OCI-LY7 (cell line): ENCODE measurements at regions not wholly inside any gene's neighbourhood (a gene's known extent, or its start where the extent isn't known, plus 50 kb on each side); places are given as distances from the start of the nearest gene placed in this dataset.

Experiments
- BruUV-seq: library from RNA; stranded (reverse); fragments of 400-500 nt; replicated peaks from 2 replicates; lab custom pipeline; 2021; lab: Mats Ljungman, UMichigan
- CTCF ChIA-PET: fragments of 300-600 bp; sonication (Branson Sonifier 250); formaldehyde crosslinking; loops from one replicate; lab custom pipeline; 2022; ENCODE audit warnings: antibody characterized with exemption; ENCODE audit not compliant: unreplicated experiment; lab: Charles Lee
- POLR2A ChIA-PET: fragments of 300-600 bp; sonication (Branson Sonifier 250); formaldehyde crosslinking; loops from one replicate; lab custom pipeline; 2022; ENCODE audit warnings: antibody characterized with exemption; lab: Charles Lee
- DNase-seq: peaks from one replicate; pipeline ENCODE4 v3.0.0-alpha.2; 2015; ENCODE audit warnings: low spot score
- H2AFZ ChIP-seq: fragments of 200-600 bp; sonication (generic), shearing (Covaris generic); 2 replicates; pipeline ENCODE4 v1.6.1; 2014; ENCODE audit warnings: mild to moderate bottlenecking, antibody characterized with exemption, low read length, moderate library complexity
- H3K27ac ChIP-seq: fragments of 200-600 bp; sonication (generic); 2 replicates; pipeline ENCODE4 v1.5.1; 2014; ENCODE audit warnings: mixed run types, low read depth, mild to moderate bottlenecking, moderate library complexity, low read length, inconsistent platforms; ENCODE audit not compliant: poor library complexity, severe bottlenecking
- H3K36me3 ChIP-seq: fragments of 200-600 bp; sonication (generic); 2 replicates; pipeline ENCODE4 v1.6.1; 2014; ENCODE audit warnings: mild to moderate bottlenecking, antibody characterized with exemption, low read length, moderate library complexity, mixed read lengths; ENCODE audit not compliant: insufficient read depth
- H3K4me1 ChIP-seq: fragments of 200-600 bp; sonication (generic); 2 replicates; pipeline ENCODE4 v1.5.1; 2014; ENCODE audit warnings: mild to moderate bottlenecking, low read length; ENCODE audit not compliant: insufficient read depth, poor library complexity, severe bottlenecking
- H3K4me2 ChIP-seq: fragments of 200-600 bp; sonication (generic); 2 replicates; pipeline ENCODE4 v1.6.1; 2014; ENCODE audit warnings: mild to moderate bottlenecking, low read length
- H3K4me3 ChIP-seq: fragments of 200-600 bp; sonication (generic); 2 replicates; pipeline ENCODE4 v1.5.1; 2014; ENCODE audit warnings: mild to moderate bottlenecking, low read depth, low read length; ENCODE audit not compliant: poor library complexity, severe bottlenecking
- H3K79me2 ChIP-seq: fragments of 200-600 bp; sonication (generic); 2 replicates; pipeline ENCODE4 v1.6.1; 2016; ENCODE audit warnings: low read depth, mild to moderate bottlenecking, low read length, moderate library complexity, mixed read lengths; ENCODE audit not compliant: insufficient read depth
- H3K9me2 ChIP-seq: fragments of 200-600 bp; sonication (generic); 2 replicates; pipeline ENCODE4 v1.6.1; 2016; ENCODE audit warnings: mild to moderate bottlenecking, low read length, mixed read lengths; ENCODE audit not compliant: insufficient read depth
- H3K9me3 ChIP-seq: fragments of 200-600 bp; sonication (generic); 2 replicates; pipeline ENCODE4 v1.6.1; 2014; ENCODE audit warnings: mild to moderate bottlenecking, mixed run types, low read length, mixed read lengths
- H4K20me1 ChIP-seq: fragments of 200-600 bp; sonication (generic); 2 replicates; pipeline ENCODE4 v1.6.1; 2014; ENCODE audit warnings: mild to moderate bottlenecking, antibody characterized with exemption, low read length, moderate library complexity, mixed read lengths; ENCODE audit not compliant: insufficient read depth
- CTCF ChIP-seq: fragments of 200-600 bp; sonication (generic); conservative IDR thresholded peaks from 2 replicates; pipeline ENCODE4 v1.5.1; 2014; ENCODE audit warnings: mild to moderate bottlenecking, antibody characterized with exemption, low read length, moderate library complexity, mixed read lengths
- EZH2phosphoT487 ChIP-seq: fragments of 200-600 bp; sonication (generic); IDR thresholded peaks from 2 replicates; pipeline ENCODE4 v1.6.1; 2018; ENCODE audit warnings: low read depth, borderline replicate concordance, mild to moderate bottlenecking, mixed run types, antibody characterized with exemption, low read length, moderate library complexity, mixed read lengths
- intact Hi-C: fragments of 100-400 bp; cut with micrococcal nuclease; formaldehyde crosslinking; loops from one replicate; pipeline ENCODE4 v1.10.0; 2022; ENCODE audit not compliant: unreplicated experiment

- POLR2A ChIA-PET, result interaction anchor here (1.1 kb wide), 1 partner anchor 356 kb away, joined by 3 read pairs; no protein-coding TSS in a partner anchor
- no peak for DNase-seq
- no TSS peak for BruUV-seq
- no peaks in the 10 kb centered on the region for H3K79me2 ChIP-seq
- no peaks in the 10 kb centered on the region for H4K20me1 ChIP-seq
- TF ChIP-seq CTCF (no peak), EZH2phosphoT487 (no peak)
- H3K9me2 ChIP-seq, result no peaks in the 10 kb centered on the region
- intact Hi-C loops, result no loop called here
- H3K36me3 ChIP-seq, result no peaks in the 10 kb centered on the region
- H3K4me1 ChIP-seq, result no peaks in the 10 kb centered on the region
- H3K27ac ChIP-seq, result no peak overlapping the region
- no peak overlapping the region for H3K4me2 ChIP-seq
- CTCF ChIA-PET, result no interaction called here
- no peaks in the 10 kb centered on the region for H3K9me3 ChIP-seq
- H3K4me3 ChIP-seq, result no peak overlapping the region
- no peak overlapping the region for H2AFZ ChIP-seq
Observed at GRCh38 chr2:234827096-234827860, 124.5 kb upstream of the SH3BP4 start.

GRCh38 chr2:234826681-234827080 lies 125.1 kb upstream of the SH3BP4 start:
- no TSS peak for BruUV-seq
- Histone ChIP-seq H4K20me1 (no peaks in the 10 kb centered on the region), H3K79me2 (no peaks in the 10 kb centered on the region), H3K4me3 (no peak overlapping the region), H3K27ac (no peak overlapping the region), H3K36me3 (no peaks in the 10 kb centered on the region), H3K9me3 (no peaks in the 10 kb centered on the region), H3K9me2 (no peaks in the 10 kb centered on the region), H3K4me2 (no peak overlapping the region), H2AFZ (no peak overlapping the region), H3K4me1 (no peaks in the 10 kb centered on the region)
- DNase-seq, result no peak
- ChIA-PET POLR2A (interaction anchor here (1.1 kb wide), 1 partner anchor 357 kb away, joined by 3 read pairs; no protein-coding TSS in a partner anchor), CTCF (no interaction called here)
- TF ChIP-seq CTCF, result no peak
- no peak for TF ChIP-seq EZH2phosphoT487
- intact Hi-C loops, result no loop called here

- Histone ChIP-seq H3K27ac (no peak overlapping the region), H3K79me2 (no peaks in the 10 kb centered on the region), H3K36me3 (no peaks in the 10 kb centered on the region), H4K20me1 (no peaks in the 10 kb centered on the region), H3K9me2 (no peaks in the 10 kb centered on the region), H3K9me3 (no peaks in the 10 kb centered on the region), H3K4me2 (no peak overlapping the region), H3K4me3 (no peak overlapping the region), H3K4me1 (no peaks in the 10 kb centered on the region), H2AFZ (no peak overlapping the region)
- ChIA-PET POLR2A (no interaction called here), CTCF (no interaction called here)
- DNase-seq, result no peak
- TF ChIP-seq CTCF (no peak), EZH2phosphoT487 (no peak)
- no TSS peak for BruUV-seq
- intact Hi-C loops, result no loop called here
Observed at GRCh38 chr2:234825616-234826015, 126.2 kb upstream of the SH3BP4 start.
